SK-N-SH treated with all-trans-retinoic acid at 6 μM for 48 hours (cell line): ENCODE measurements at regions not wholly inside any gene's neighbourhood (a gene's known extent, or its start where the extent isn't known, plus 50 kb on each side); places are given as distances from the start of the nearest gene placed in this dataset.

ENCODE experiments used
- CSDC2 ChIP-seq: fragments of 250-450 bp; sonication (Bioruptor Pico); IDR thresholded peaks from 2 replicates; pipeline ENCODE4 v1.5.0; 2020; ENCODE audit warnings: mild to moderate bottlenecking, moderate library complexity
- ESRRG ChIP-seq: fragments of 250-450 bp; sonication (Bioruptor Pico); IDR thresholded peaks from 2 replicates; pipeline ENCODE4 v1.6.1; 2021; ENCODE audit warnings: mild to moderate bottlenecking
- GLIS3 ChIP-seq: fragments of 250-450 bp; sonication (Bioruptor Pico); IDR thresholded peaks from 2 replicates; pipeline ENCODE4 v1.5.0; 2020; ENCODE audit warnings: mild to moderate bottlenecking, moderate library complexity
- ISL1 ChIP-seq: fragments of 250-450 bp; sonication (Bioruptor Pico); IDR thresholded peaks from 2 replicates; pipeline ENCODE4 v2.1.2; 2022; ENCODE audit warnings: mild to moderate bottlenecking, moderate library complexity
- OSR1 ChIP-seq: fragments of 250-450 bp; sonication (Bioruptor Pico); IDR thresholded peaks from 2 replicates; pipeline ENCODE4 v1.8.0; 2022; ENCODE audit warnings: moderate library complexity, mild to moderate bottlenecking, inconsistent platforms
- PPARA ChIP-seq: fragments of 250-450 bp; sonication (Bioruptor Pico); IDR thresholded peaks from 2 replicates; pipeline ENCODE4 v1.5.0; 2020; ENCODE audit warnings: mild to moderate bottlenecking, borderline replicate concordance
- RARB ChIP-seq: fragments of 250-450 bp; sonication (Bioruptor Pico); IDR thresholded peaks from 2 replicates; pipeline ENCODE4 v1.8.0; 2021; ENCODE audit warnings: mild to moderate bottlenecking, moderate library complexity
- TOX ChIP-seq: fragments of 250-450 bp; sonication (Bioruptor Pico); IDR thresholded peaks from 2 replicates; pipeline ENCODE4 v1.8.0; 2021; ENCODE audit warnings: mild to moderate bottlenecking, moderate library complexity, borderline replicate concordance
- ZNF8 ChIP-seq: fragments of 450-650 bp; formaldehyde crosslinking; IDR thresholded peaks from 2 replicates; pipeline ENCODE4 v1.5.0; 2020; ENCODE audit warnings: mild to moderate bottlenecking, moderate library complexity
- TF ChIP-seq, protein P1 (sequence below): fragments of 250-450 bp; sonication (Bioruptor Pico); IDR thresholded peaks from 2 replicates; pipeline ENCODE4 v1.5.0; 2020; ENCODE audit warnings: mild to moderate bottlenecking, moderate library complexity
- TF ChIP-seq, protein P2 (sequence below): fragments of 250-450 bp; sonication (Bioruptor Pico); IDR thresholded peaks from 2 replicates; pipeline ENCODE4 v1.8.0; 2020; ENCODE audit warnings: mild to moderate bottlenecking, moderate library complexity, borderline replicate concordance
- TF ChIP-seq, protein P3 (sequence below): fragments of 250-450 bp; sonication (Bioruptor Pico); IDR thresholded peaks from 2 replicates; pipeline ENCODE4 v1.5.1; 2020; ENCODE audit warnings: low read depth, mild to moderate bottlenecking, moderate library complexity

DNA sequence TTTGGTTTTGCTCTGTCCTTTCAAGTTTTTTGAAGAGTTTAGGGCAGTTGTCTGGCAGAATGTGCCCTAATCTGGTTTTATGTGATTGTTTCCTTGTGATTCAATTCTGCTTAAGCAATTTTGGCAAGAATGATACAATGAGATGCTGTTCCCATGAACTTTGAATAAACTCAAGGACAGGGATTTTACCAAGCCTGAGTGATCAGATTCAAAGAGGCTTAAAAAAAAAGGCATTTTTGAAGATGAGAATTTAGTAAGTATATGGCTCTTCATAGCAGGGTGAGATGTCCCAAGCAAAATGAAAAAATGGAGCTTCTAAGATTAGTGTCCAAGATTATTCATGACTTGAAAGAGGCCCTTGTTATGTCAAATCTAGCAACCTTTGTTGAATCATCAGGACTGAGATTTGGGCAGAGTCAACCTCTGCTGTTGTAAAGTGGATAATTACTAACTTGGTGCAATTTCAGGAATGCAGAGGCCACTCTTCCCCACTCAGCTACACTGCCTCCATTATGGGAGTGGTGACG lies 180.6 kb upstream of the NUDT4 start:
- TF ChIP-seq ISL1 (CRISPR knock-in tag), result peak; percentile 84
- TF ChIP-seq, protein P1, sequence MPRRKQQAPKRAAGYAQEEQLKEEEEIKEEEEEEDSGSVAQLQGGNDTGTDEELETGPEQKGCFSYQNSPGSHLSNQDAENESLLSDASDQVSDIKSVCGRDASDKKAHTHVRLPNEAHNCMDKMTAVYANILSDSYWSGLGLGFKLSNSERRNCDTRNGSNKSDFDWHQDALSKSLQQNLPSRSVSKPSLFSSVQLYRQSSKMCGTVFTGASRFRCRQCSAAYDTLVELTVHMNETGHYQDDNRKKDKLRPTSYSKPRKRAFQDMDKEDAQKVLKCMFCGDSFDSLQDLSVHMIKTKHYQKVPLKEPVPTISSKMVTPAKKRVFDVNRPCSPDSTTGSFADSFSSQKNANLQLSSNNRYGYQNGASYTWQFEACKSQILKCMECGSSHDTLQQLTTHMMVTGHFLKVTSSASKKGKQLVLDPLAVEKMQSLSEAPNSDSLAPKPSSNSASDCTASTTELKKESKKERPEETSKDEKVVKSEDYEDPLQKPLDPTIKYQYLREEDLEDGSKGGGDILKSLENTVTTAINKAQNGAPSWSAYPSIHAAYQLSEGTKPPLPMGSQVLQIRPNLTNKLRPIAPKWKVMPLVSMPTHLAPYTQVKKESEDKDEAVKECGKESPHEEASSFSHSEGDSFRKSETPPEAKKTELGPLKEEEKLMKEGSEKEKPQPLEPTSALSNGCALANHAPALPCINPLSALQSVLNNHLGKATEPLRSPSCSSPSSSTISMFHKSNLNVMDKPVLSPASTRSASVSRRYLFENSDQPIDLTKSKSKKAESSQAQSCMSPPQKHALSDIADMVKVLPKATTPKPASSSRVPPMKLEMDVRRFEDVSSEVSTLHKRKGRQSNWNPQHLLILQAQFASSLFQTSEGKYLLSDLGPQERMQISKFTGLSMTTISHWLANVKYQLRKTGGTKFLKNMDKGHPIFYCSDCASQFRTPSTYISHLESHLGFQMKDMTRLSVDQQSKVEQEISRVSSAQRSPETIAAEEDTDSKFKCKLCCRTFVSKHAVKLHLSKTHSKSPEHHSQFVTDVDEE (CRISPR knock-in tag), result no peak
- no peak for TF ChIP-seq ZNF8 (CRISPR knock-in tag)
- no peak for TF ChIP-seq CSDC2
- no peak for TF ChIP-seq TOX (CRISPR knock-in tag)
- TF ChIP-seq, protein P2, sequence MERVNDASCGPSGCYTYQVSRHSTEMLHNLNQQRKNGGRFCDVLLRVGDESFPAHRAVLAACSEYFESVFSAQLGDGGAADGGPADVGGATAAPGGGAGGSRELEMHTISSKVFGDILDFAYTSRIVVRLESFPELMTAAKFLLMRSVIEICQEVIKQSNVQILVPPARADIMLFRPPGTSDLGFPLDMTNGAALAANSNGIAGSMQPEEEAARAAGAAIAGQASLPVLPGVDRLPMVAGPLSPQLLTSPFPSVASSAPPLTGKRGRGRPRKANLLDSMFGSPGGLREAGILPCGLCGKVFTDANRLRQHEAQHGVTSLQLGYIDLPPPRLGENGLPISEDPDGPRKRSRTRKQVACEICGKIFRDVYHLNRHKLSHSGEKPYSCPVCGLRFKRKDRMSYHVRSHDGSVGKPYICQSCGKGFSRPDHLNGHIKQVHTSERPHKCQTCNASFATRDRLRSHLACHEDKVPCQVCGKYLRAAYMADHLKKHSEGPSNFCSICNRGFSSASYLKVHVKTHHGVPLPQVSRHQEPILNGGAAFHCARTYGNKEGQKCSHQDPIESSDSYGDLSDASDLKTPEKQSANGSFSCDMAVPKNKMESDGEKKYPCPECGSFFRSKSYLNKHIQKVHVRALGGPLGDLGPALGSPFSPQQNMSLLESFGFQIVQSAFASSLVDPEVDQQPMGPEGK (CRISPR knock-in tag), result 0 out of 2 replicates have a peak, but pooled peaks have one; percentile 21
- TF ChIP-seq, protein P3, sequence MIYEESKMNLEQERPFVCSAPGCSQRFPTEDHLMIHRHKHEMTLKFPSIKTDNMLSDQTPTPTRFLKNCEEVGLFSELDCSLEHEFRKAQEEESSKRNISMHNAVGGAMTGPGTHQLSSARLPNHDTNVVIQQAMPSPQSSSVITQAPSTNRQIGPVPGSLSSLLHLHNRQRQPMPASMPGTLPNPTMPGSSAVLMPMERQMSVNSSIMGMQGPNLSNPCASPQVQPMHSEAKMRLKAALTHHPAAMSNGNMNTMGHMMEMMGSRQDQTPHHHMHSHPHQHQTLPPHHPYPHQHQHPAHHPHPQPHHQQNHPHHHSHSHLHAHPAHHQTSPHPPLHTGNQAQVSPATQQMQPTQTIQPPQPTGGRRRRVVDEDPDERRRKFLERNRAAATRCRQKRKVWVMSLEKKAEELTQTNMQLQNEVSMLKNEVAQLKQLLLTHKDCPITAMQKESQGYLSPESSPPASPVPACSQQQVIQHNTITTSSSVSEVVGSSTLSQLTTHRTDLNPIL (CRISPR knock-in tag), result peak; percentile 60; the same call in 1 of the 2 replicates
- no peak for TF ChIP-seq OSR1 (CRISPR knock-in tag)
- no peak for TF ChIP-seq PPARA (CRISPR knock-in tag)
- TF ChIP-seq ESRRG (CRISPR knock-in tag), result peak; percentile 14; the same call in 1 of the 2 replicates
- no peak for TF ChIP-seq RARB (CRISPR knock-in tag)
- no peak for TF ChIP-seq GLIS3 (CRISPR knock-in tag)
